ENCODE measurements at regions not wholly inside any gene's neighbourhood (a gene's known extent, or its start where the extent isn't known, plus 50 kb on each side); places are given as distances from the start of the nearest gene placed in this dataset.

DNA sequence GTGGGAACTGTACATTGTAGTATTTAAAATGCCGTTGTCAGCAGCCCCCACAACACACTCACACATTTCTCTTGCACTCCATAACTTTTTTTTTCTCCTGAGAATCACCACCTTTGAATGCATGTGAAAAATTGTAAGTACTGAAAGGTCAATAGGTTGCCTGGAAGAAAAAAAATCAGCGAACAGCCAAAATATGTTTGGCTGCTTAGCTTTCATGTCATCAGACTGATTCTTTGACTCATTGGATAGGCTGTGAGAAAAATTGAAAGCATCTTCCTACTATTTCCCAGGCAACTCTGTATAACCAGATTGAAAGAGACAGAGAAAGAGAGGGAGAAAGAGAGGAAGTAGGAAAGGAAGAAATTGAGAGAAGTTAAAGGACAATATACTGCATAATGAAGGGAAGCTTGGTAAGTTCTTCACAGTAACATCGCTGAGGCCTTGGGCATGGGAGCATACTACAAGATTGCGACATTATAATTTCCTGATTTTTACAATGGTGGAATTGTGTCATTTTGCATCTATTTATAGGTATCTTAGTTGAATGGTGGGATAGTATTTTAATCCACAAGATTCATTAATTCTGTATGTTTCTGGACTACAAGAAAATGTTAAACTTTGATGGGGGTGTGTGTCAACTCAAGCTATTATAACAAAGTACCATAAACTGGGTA lies 249.3 kb upstream of the KCND2 start:
- no peak overlapping the region for H3K4me3 Mint-ChIP-seq (ENCODE audit: low read depth)
- H3K36me3 Mint-ChIP-seq (ENCODE audit: low read depth), result no peaks in the 10 kb centered on the region
- DNase-seq (ENCODE audit: low spot score), result no peak
- no peak overlapping the region for H3K27ac Mint-ChIP-seq
- intact Hi-C loops (cut with micrococcal nuclease), result no loop called here
- peaks cover 5% of the 10 kb centered on the region for H3K9me3 Mint-ChIP-seq
- H3K4me1 Mint-ChIP-seq (ENCODE audit: low read depth), result no peaks in the 10 kb centered on the region
- no peaks in the 10 kb centered on the region for H3K27me3 Mint-ChIP-seq (ENCODE audit: low read depth)

DNA sequence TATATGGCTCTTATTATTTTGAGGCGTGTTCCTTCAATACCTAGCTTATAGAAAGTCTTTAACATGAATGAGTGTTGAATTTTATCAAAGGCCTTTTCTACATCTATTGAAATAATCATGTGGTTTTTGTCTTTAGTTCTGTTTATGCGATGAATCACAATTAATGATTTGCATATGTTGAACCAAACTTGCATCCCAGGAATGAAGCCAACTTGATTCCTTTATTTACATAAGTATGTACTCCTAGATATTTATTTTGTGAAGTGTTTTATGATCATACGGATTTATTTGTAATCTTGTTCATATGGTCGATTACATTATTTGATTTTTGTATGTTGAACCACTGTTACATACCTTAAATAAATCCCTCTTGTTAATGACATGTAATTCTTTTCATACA lies 244.3 kb upstream of the KCND2 start:
- intact Hi-C loops (cut with micrococcal nuclease), result no loop called here
- peaks cover 3% of the 10 kb centered on the region for H3K9me3 Mint-ChIP-seq
- no peak overlapping the region for H3K27ac Mint-ChIP-seq
- no peaks in the 10 kb centered on the region for H3K4me1 Mint-ChIP-seq (ENCODE audit: low read depth)
- H3K27me3 Mint-ChIP-seq (ENCODE audit: low read depth), result no peaks in the 10 kb centered on the region
- H3K4me3 Mint-ChIP-seq (ENCODE audit: low read depth), result no peak overlapping the region
- no peaks in the 10 kb centered on the region for H3K36me3 Mint-ChIP-seq (ENCODE audit: low read depth)
- no peak for DNase-seq (ENCODE audit: low spot score)

DNA sequence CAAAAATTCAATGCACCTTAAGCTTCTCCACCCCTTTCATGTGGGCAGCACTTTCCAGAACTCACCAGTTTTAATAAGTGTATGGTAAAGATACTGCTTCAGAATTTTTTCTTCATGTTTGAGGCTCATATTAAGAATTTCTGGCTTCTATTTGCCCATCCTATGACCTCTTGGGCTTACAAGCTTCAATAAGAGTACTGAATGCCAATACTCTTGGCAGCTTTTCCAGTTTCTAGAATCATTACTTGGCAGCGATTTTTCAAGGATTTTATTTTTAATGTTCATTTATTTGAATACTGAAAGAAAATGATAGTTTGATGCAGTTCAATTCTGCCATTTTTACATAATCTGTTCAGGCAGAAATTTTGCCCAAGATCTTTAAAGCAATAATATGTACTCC lies 242.1 kb upstream of the KCND2 start:
- no peaks in the 10 kb centered on the region for H3K36me3 Mint-ChIP-seq (ENCODE audit: low read depth)
- H3K4me1 Mint-ChIP-seq (ENCODE audit: low read depth), result no peaks in the 10 kb centered on the region
- H3K27ac Mint-ChIP-seq, result no peak overlapping the region
- intact Hi-C loops (cut with micrococcal nuclease), result no loop called here
- DNase-seq (ENCODE audit: low spot score), result no peak
- H3K4me3 Mint-ChIP-seq (ENCODE audit: low read depth), result no peak overlapping the region
- peaks cover 13% of the 10 kb centered on the region for H3K9me3 Mint-ChIP-seq
- no peaks in the 10 kb centered on the region for H3K27me3 Mint-ChIP-seq (ENCODE audit: low read depth)

DNA sequence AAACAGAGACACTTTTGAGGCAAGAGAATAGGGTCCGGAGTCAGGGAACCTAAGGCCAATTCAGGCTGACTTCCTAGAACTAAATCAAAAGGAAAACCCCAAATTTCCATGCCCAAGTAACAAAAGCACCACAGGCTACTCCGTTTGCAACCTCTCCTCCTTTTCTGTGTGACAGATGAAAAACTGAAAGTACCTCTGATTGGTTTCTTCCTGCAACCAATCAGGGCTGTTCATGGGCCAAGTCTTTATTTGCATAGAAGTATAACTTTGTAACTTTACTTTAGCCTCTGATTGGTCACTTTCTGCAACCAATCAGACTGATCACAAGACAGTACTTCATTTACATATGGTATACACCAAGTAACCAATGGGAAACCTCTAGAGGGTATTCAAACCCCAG lies 239.9 kb upstream of the KCND2 start:
- DNase-seq (ENCODE audit: low spot score), result no peak
- H3K4me1 Mint-ChIP-seq (ENCODE audit: low read depth), result no peaks in the 10 kb centered on the region
- no peak overlapping the region for H3K4me3 Mint-ChIP-seq (ENCODE audit: low read depth)
- H3K9me3 Mint-ChIP-seq, result peaks cover 22% of the 10 kb centered on the region
- H3K27me3 Mint-ChIP-seq (ENCODE audit: low read depth), result no peaks in the 10 kb centered on the region
- no peaks in the 10 kb centered on the region for H3K36me3 Mint-ChIP-seq (ENCODE audit: low read depth)
- intact Hi-C loops (cut with micrococcal nuclease), result no loop called here
- H3K27ac Mint-ChIP-seq, result no peak overlapping the region

DNA sequence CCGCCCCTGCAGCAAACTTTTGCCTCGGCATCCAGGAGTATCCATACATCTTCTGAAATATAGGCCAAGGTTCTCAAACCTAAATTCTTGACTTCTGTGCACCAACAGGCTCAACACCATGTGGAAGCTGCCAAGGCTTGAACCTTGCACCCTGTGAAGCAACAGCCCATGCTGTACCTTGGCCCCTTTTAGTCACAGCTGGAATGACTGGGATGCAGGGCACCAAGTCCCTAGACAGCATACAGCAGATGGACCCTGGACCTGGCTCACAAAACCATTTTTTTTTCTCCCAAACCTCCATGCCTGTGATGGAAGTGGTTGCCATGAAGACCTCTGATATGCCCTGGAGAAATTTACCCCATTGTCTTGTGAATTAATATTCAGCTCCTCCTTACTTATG lies 233.8 kb upstream of the KCND2 start:
- Mint-ChIP-seq H3K27ac (no peak overlapping the region), H3K27me3 (ENCODE audit: low read depth) (no peaks in the 10 kb centered on the region), H3K4me3 (ENCODE audit: low read depth) (no peak overlapping the region), H3K36me3 (ENCODE audit: low read depth) (no peaks in the 10 kb centered on the region), H3K4me1 (ENCODE audit: low read depth) (no peaks in the 10 kb centered on the region), H3K9me3 (peaks cover 36% of the 10 kb centered on the region)
- intact Hi-C loops (cut with micrococcal nuclease), result no loop called here
- no peak for DNase-seq (ENCODE audit: low spot score)

DNA sequence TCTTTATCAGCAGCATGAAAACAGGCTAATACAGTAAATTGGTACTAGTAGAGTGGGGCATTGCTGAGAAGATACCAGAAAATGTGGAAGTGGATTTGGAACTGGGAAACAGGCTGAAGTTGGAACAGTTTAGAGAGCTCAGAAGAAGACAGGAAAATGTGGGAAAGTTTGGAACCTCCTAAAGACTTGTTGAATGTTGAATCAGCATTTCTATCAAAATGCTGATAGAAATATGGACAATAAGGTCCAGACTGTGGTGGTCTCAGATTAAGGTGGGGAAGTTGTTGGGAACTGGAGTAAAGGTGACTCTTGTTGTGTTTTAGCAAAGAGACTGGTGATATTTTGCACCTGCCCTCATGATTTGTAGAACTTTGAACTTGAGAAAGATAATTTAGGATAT lies 231.2 kb upstream of the KCND2 start:
- Mint-ChIP-seq H3K27ac (no peak overlapping the region), H3K4me3 (ENCODE audit: low read depth) (no peak overlapping the region), H3K36me3 (ENCODE audit: low read depth) (no peaks in the 10 kb centered on the region), H3K9me3 (peaks cover 23% of the 10 kb centered on the region), H3K27me3 (ENCODE audit: low read depth) (no peaks in the 10 kb centered on the region), H3K4me1 (ENCODE audit: low read depth) (no peaks in the 10 kb centered on the region)
- intact Hi-C loops (cut with micrococcal nuclease), result no loop called here
- DNase-seq (ENCODE audit: low spot score), result no peak

DNA sequence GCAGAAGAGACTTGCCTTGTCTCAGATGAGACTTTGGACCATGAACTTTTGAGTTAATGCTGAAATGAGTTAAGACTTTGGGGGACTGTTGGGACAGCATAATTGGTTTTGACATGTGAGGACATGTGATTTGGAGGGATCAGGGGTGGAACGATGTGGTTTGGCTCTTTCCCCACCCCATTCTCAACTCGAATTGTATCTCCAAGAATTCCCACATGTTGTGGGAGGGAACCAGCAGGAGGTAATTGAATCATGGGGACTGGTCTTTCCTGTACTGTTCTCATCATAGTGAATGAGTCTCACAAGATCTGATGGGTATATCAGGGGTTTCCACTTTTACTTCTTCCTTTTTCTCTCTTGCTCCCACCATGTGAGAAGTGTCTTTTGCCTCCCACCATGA lies 229.7 kb upstream of the KCND2 start:
- Mint-ChIP-seq H3K4me1 (ENCODE audit: low read depth) (no peaks in the 10 kb centered on the region), H3K4me3 (ENCODE audit: low read depth) (no peak overlapping the region), H3K27me3 (ENCODE audit: low read depth) (no peaks in the 10 kb centered on the region), H3K36me3 (ENCODE audit: low read depth) (no peaks in the 10 kb centered on the region), H3K27ac (no peak overlapping the region), H3K9me3 (peaks cover 18% of the 10 kb centered on the region)
- DNase-seq (ENCODE audit: low spot score), result no peak
- intact Hi-C loops (cut with micrococcal nuclease), result no loop called here

DNA sequence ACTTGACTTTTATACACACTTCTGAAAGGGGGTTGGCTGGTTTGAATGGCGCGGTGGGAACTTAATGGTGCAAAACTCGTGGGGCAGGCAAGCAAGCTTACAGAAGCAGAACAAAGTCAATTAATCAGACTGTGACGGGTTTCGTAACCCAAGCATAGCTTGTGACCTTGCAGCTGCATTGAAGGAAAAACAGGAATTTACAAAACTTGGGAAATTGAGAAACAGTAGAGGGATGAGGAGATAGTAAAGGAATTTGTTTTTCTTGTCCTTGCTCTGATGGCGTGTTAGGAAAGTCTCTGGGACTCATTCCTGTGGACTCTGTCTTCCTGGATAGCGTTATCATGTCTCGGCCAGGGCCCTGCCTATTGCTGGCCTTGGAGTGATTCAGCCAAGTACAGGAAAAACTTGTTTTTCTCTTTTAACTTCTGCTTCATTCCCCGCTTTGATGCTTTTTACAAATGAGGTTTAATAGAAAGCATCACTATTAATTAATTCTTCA lies 220.0 kb upstream of the KCND2 start:
- H3K27ac Mint-ChIP-seq, result no peak overlapping the region
- no peaks in the 10 kb centered on the region for H3K36me3 Mint-ChIP-seq (ENCODE audit: low read depth)
- intact Hi-C loops (cut with micrococcal nuclease), result no loop called here
- peaks cover 6% of the 10 kb centered on the region for H3K9me3 Mint-ChIP-seq
- no peak overlapping the region for H3K4me3 Mint-ChIP-seq (ENCODE audit: low read depth)
- no peaks in the 10 kb centered on the region for H3K4me1 Mint-ChIP-seq (ENCODE audit: low read depth)
- no peak for DNase-seq (ENCODE audit: low spot score)
- no peaks in the 10 kb centered on the region for H3K27me3 Mint-ChIP-seq (ENCODE audit: low read depth)

DNA sequence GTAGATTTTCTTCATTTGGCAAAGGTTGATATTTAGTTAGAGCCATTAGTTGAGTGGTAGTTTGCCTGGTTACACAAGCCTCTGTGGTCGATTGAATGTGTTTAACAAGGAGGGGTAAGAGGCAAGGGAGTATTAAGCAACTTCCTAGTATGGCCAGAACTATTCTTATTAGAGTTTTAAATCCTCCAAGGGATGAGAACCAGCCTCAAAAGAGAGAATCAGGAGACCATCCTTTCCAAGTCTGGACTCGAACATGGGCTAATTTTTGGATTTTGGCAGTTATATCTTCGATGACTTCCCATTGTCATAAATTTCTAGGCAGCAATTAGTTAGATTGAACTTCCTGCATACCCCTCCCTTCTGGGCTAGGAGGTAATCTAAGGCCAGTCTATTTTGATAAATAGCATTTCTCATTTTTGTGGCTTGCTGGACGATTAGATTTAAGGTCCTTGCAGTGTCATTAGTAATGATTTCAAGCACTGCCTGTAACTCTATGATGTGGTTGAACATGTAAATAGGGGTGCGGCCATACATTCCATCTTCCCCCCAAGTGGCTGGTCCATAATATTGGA lies 219.5 kb upstream of the KCND2 start:
- Mint-ChIP-seq H3K4me1 (ENCODE audit: low read depth) (no peaks in the 10 kb centered on the region), H3K36me3 (ENCODE audit: low read depth) (no peaks in the 10 kb centered on the region), H3K27ac (no peak overlapping the region), H3K9me3 (peaks cover 6% of the 10 kb centered on the region), H3K27me3 (ENCODE audit: low read depth) (no peaks in the 10 kb centered on the region), H3K4me3 (ENCODE audit: low read depth) (no peak overlapping the region)
- no peak for DNase-seq (ENCODE audit: low spot score)
- intact Hi-C loops (cut with micrococcal nuclease), result no loop called here

DNA sequence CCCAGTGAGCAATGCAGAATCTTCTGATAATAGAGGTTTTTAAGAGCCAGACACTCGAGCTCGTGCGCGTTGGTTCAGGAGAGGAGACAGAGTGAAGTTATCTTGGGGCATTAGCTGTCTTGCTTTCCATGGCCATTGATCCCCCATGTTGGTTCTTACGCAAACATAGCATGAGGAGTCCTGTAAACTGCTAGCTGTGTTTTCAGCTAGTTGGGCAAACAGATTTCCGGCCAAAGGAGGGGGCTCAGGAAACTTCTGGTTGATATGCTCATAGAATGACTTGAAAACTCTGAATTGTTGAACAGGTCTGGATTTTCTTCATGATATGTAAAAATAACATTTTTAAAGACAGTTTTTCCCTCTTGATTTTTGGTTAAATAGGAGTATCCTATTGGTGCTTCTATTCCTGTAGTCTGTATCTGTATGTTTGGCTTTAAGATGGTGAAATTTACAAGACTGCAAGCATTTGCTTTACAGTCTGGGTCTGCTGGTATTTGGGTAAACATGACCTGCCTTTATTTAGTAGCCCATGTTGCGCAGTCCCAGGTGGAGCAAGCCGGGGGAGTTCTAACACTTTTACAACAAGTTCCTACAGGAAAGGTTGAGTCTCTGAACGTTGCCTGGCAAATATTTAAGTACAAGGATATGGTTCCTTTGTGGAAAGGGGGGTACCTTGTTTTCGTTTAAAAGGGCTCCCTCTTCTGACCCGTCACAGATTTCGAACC lies 218.4 kb upstream of the KCND2 start:
- Mint-ChIP-seq H3K9me3 (peaks cover 6% of the 10 kb centered on the region), H3K27ac (no peak overlapping the region), H3K4me1 (ENCODE audit: low read depth) (no peaks in the 10 kb centered on the region), H3K27me3 (ENCODE audit: low read depth) (no peaks in the 10 kb centered on the region), H3K4me3 (ENCODE audit: low read depth) (no peak overlapping the region), H3K36me3 (ENCODE audit: low read depth) (no peaks in the 10 kb centered on the region)
- no peak for DNase-seq (ENCODE audit: low spot score)
- intact Hi-C loops (cut with micrococcal nuclease), result no loop called here

DNA sequence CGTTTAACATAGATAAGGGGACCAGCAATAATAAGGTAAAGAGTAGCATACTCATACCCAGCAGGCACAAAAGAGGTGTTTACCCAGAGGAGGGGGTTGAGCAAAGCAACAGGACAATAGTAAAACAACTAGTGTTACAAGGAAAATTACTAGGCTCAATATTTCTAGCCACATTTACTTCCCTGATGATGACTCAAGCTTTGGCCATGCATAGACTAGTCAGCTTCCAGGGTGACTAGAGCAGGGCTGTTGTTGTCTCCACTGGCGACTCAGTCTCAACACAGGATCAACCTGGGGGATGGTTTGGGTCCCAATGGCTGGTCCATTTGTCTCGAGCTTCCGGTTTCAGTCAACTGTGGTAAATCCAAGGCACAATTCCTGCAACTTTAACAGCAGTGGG lies 217.7 kb upstream of the KCND2 start:
- no peaks in the 10 kb centered on the region for H3K36me3 Mint-ChIP-seq (ENCODE audit: low read depth)
- H3K4me3 Mint-ChIP-seq (ENCODE audit: low read depth), result no peak overlapping the region
- H3K9me3 Mint-ChIP-seq, result peaks cover 6% of the 10 kb centered on the region
- H3K4me1 Mint-ChIP-seq (ENCODE audit: low read depth), result no peaks in the 10 kb centered on the region
- H3K27me3 Mint-ChIP-seq (ENCODE audit: low read depth), result no peaks in the 10 kb centered on the region
- H3K27ac Mint-ChIP-seq, result no peak overlapping the region
- intact Hi-C loops (cut with micrococcal nuclease), result no loop called here
- no peak for DNase-seq (ENCODE audit: low spot score)

DNA sequence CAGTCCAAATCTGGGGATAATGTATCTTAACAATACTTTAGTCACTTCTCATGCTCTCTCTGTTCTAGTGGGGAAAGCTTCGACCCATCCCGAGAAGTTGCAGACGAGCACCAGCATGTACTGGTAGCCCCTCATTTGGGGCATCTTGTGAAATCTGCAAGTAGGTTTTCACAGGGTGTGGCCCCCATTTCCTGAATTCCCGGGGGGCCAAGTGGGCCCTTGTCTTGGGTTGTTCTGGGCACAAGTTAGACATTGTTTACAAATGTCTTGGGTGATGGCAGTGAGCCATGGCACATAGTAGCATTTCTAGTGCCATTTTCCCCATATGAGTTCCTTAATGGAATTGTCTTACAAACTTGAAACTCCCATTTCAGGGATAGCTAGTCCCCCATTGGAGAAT lies 216.7 kb upstream of the KCND2 start:
- no peak for DNase-seq (ENCODE audit: low spot score)
- Mint-ChIP-seq H3K27ac (no peak overlapping the region), H3K9me3 (peaks cover 13% of the 10 kb centered on the region), H3K4me1 (ENCODE audit: low read depth) (no peaks in the 10 kb centered on the region), H3K36me3 (ENCODE audit: low read depth) (no peaks in the 10 kb centered on the region), H3K4me3 (ENCODE audit: low read depth) (no peak overlapping the region), H3K27me3 (ENCODE audit: low read depth) (no peaks in the 10 kb centered on the region)
- intact Hi-C loops (cut with micrococcal nuclease), result no loop called here

DNA sequence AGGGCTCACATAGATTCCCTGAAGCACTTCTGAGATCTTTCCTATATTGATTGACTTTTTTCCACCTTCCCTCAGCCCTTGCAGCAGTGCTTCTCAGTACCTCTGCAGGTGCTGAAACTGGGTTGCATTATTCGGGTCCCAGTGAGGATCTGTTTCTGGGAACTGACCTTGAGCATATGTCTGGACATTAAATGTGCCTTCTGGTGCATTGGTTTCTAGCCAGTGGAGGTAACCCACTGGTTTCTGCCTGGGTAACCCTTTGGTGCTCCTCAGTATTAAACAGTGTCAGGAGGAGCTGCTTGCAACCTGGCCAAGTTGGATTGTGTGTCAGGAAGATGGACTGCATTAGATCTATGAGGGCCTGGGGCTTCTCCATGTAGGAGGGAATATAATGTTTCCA lies 213.3 kb upstream of the KCND2 start:
- intact Hi-C loops (cut with micrococcal nuclease), result no loop called here
- H3K4me3 Mint-ChIP-seq (ENCODE audit: low read depth), result no peak overlapping the region
- no peaks in the 10 kb centered on the region for H3K4me1 Mint-ChIP-seq (ENCODE audit: low read depth)
- H3K27ac Mint-ChIP-seq, result no peak overlapping the region
- H3K27me3 Mint-ChIP-seq (ENCODE audit: low read depth), result no peaks in the 10 kb centered on the region
- peaks cover 11% of the 10 kb centered on the region for H3K9me3 Mint-ChIP-seq
- no peak for DNase-seq (ENCODE audit: low spot score)
- no peaks in the 10 kb centered on the region for H3K36me3 Mint-ChIP-seq (ENCODE audit: low read depth)
